ENCODE measurements at regions not wholly inside any gene's neighbourhood (a gene's known extent, or its start where the extent isn't known, plus 50 kb on each side); places are given as distances from the start of the nearest gene placed in this dataset.

DNA sequence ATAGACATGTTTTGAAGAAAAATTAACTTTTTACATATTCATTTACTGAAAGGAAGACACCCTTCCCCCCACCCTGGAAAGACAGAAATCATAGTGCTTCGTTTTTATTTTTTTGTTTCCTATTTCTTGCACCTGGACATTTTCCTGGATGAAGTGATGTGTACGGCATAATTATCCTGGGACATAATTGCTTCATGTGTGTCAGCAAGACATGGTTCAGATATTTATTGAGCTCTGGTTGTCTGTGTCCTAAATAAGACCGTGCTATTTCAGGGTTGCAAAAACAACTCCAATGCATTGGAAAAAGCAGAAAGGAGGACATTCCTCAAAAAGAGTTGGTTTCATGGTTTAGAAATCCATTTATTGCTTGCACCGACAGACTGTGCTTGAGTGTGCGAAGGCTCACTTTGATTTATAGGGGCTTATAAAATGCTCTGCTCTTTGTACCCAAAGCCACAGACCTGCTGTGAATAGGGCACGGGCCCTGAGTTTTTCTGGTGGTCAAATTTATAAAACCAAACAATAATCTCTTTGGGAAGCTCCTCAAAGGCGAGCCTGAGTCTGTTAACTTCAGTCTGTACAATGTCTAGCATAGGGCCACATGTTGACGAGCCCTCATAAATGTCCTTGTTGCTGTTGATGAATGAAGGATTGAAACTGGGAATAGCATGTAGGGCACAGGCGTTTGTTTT is 179.5 kb downstream of the SOX4 start:
- Mint-ChIP-seq H3K9me3 (ENCODE audit: unreplicated experiment) (no peaks in the 10 kb centered on the region), H3K4me1 (ENCODE audit: low read depth, unreplicated experiment) (peaks cover 45% of the 10 kb centered on the region), H3K27ac (ENCODE audit: unreplicated experiment) (peak overlapping the region; percentile 3), H3K27me3 (ENCODE audit: low read depth, unreplicated experiment) (no peaks in the 10 kb centered on the region), H3K36me3 (ENCODE audit: low read depth, unreplicated experiment) (peaks cover 5% of the 10 kb centered on the region), H3K4me3 (ENCODE audit: unreplicated experiment) (no peak overlapping the region)
- no peaks in the 10 kb centered on the region for H3K36me3 ChIP-seq (ENCODE audit: insufficient read depth, low read length)
- no peak overlapping the region for H3K4me2 ChIP-seq (ENCODE audit: low read length)
- FAIRE-seq (no peak), DNase-seq (ENCODE audit: low read depth) (no peak)
- H3K79me2 ChIP-seq (ENCODE audit: insufficient read depth, low read length): peaks cover 28% of the 10 kb centered on the region
- H3K27ac ChIP-seq (ENCODE audit: low read depth, low read length): no peak overlapping the region
- peaks cover 4% of the 10 kb centered on the region for H4K20me1 ChIP-seq (ENCODE audit: insufficient read depth, low read length)
- TF ChIP-seq, protein P1, sequence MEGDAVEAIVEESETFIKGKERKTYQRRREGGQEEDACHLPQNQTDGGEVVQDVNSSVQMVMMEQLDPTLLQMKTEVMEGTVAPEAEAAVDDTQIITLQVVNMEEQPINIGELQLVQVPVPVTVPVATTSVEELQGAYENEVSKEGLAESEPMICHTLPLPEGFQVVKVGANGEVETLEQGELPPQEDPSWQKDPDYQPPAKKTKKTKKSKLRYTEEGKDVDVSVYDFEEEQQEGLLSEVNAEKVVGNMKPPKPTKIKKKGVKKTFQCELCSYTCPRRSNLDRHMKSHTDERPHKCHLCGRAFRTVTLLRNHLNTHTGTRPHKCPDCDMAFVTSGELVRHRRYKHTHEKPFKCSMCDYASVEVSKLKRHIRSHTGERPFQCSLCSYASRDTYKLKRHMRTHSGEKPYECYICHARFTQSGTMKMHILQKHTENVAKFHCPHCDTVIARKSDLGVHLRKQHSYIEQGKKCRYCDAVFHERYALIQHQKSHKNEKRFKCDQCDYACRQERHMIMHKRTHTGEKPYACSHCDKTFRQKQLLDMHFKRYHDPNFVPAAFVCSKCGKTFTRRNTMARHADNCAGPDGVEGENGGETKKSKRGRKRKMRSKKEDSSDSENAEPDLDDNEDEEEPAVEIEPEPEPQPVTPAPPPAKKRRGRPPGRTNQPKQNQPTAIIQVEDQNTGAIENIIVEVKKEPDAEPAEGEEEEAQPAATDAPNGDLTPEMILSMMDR (IDR thresholded peaks at IDR 0.05; ENCODE audit: insufficient read depth, low read depth, low read length): no peak
- TF ChIP-seq EZH2 (IDR thresholded peaks at IDR 0.05; ENCODE audit: insufficient read depth, low read length): no peak
- no peaks in the 10 kb centered on the region for H3K9me3 ChIP-seq (ENCODE audit: insufficient read depth, low read depth, low read length)
- peaks cover 32% of the 10 kb centered on the region for H3K4me1 ChIP-seq (ENCODE audit: insufficient read depth, low read length)
- no peaks in the 10 kb centered on the region for H3K27me3 ChIP-seq (ENCODE audit: insufficient read depth, low read length)
- H2AFZ ChIP-seq (ENCODE audit: low read depth, low read length): no peak overlapping the region
- no peak overlapping the region for H3K9ac ChIP-seq (ENCODE audit: low read length)
- H3K4me3 ChIP-seq (ENCODE audit: insufficient read depth, low read depth, low read length): no peak overlapping the region

DNA sequence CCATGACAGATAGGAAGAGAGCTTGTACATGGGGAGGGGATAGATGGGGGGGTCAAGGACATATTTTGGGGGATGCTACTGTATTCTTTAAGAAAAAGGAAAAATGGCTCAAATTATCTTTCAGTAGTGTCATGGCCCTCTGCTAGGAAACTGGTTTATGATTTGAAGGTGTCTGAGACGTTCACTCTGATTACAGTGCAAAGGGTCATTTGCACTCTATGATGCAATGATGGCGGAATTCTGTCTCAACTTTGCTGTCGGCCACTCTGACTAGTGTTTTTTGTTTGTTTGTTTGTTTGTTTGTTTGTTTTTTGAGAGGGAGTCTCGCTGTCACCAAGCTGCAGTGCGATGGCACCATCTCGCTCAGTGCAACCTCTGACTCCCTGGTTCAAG is 180.0 kb downstream of the SOX4 start:
- Mint-ChIP-seq H3K27ac (ENCODE audit: unreplicated experiment) (no peak overlapping the region), H3K27me3 (ENCODE audit: low read depth, unreplicated experiment) (no peaks in the 10 kb centered on the region), H3K4me1 (ENCODE audit: low read depth, unreplicated experiment) (peaks cover 40% of the 10 kb centered on the region), H3K9me3 (ENCODE audit: unreplicated experiment) (no peaks in the 10 kb centered on the region), H3K36me3 (ENCODE audit: low read depth, unreplicated experiment) (peaks cover 5% of the 10 kb centered on the region), H3K4me3 (ENCODE audit: unreplicated experiment) (no peak overlapping the region)
- DNase-seq (ENCODE audit: low read depth) (no peak), FAIRE-seq (no peak)
- Histone ChIP-seq H3K4me1 (ENCODE audit: insufficient read depth, low read length) (peaks cover 28% of the 10 kb centered on the region), H3K4me2 (ENCODE audit: low read length) (no peak overlapping the region), H3K36me3 (ENCODE audit: insufficient read depth, low read length) (no peaks in the 10 kb centered on the region), H3K79me2 (ENCODE audit: insufficient read depth, low read length) (peaks cover 28% of the 10 kb centered on the region), H4K20me1 (ENCODE audit: insufficient read depth, low read length) (peaks cover 4% of the 10 kb centered on the region), H3K9me3 (ENCODE audit: insufficient read depth, low read depth, low read length) (no peaks in the 10 kb centered on the region), H3K27ac (ENCODE audit: low read depth, low read length) (no peak overlapping the region), H3K4me3 (ENCODE audit: insufficient read depth, low read depth, low read length) (no peak overlapping the region), H2AFZ (ENCODE audit: low read depth, low read length) (no peak overlapping the region), H3K9ac (ENCODE audit: low read length) (no peak overlapping the region), H3K27me3 (ENCODE audit: insufficient read depth, low read length) (no peaks in the 10 kb centered on the region)
- no peak for TF ChIP-seq EZH2 (IDR thresholded peaks at IDR 0.05; ENCODE audit: insufficient read depth, low read length)
- TF ChIP-seq, protein P1 (IDR thresholded peaks at IDR 0.05; ENCODE audit: insufficient read depth, low read depth, low read length): no peak

DNA sequence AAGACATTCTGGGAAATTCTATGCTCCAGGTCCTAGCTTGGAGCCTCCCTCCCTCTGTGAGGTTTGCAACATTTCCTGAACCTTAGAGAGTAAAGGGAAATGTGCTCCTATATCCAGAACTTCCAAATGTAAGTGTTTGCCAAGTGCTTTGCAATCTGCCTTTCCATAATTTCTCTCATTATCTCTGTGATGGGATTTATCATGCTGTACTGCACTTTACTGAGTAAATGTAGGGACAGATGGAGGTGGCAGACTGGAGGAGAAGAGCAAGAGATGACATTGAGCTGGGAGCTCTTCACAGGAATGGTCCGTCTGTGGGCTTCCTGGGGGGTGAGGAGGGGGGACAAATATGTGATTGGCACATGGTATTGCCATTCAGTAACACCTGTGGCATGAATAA is 184.3 kb downstream of the SOX4 start:
- no peaks in the 10 kb centered on the region for H3K36me3 ChIP-seq (ENCODE audit: insufficient read depth, low read length)
- no peak overlapping the region for H3K27ac ChIP-seq (ENCODE audit: low read depth, low read length)
- peaks cover 5% of the 10 kb centered on the region for H3K36me3 Mint-ChIP-seq (ENCODE audit: low read depth, unreplicated experiment)
- no peak overlapping the region for H3K4me3 Mint-ChIP-seq (ENCODE audit: unreplicated experiment)
- H3K4me1 Mint-ChIP-seq (ENCODE audit: low read depth, unreplicated experiment): peaks cover 14% of the 10 kb centered on the region
- H3K4me2 ChIP-seq (ENCODE audit: low read length): no peak overlapping the region
- no peaks in the 10 kb centered on the region for H3K27me3 ChIP-seq (ENCODE audit: insufficient read depth, low read length)
- H3K9me3 Mint-ChIP-seq (ENCODE audit: unreplicated experiment): no peaks in the 10 kb centered on the region
- H3K9ac ChIP-seq (ENCODE audit: low read length): no peak overlapping the region
- peaks cover 4% of the 10 kb centered on the region for H4K20me1 ChIP-seq (ENCODE audit: insufficient read depth, low read length)
- no peaks in the 10 kb centered on the region for H3K9me3 ChIP-seq (ENCODE audit: insufficient read depth, low read depth, low read length)
- peaks cover 16% of the 10 kb centered on the region for H3K79me2 ChIP-seq (ENCODE audit: insufficient read depth, low read length)
- H3K4me3 ChIP-seq (ENCODE audit: insufficient read depth, low read depth, low read length): no peak overlapping the region
- peaks cover 4% of the 10 kb centered on the region for H3K4me1 ChIP-seq (ENCODE audit: insufficient read depth, low read length)
- no peak overlapping the region for H3K27ac Mint-ChIP-seq (ENCODE audit: unreplicated experiment)
- no peaks in the 10 kb centered on the region for H3K27me3 Mint-ChIP-seq (ENCODE audit: low read depth, unreplicated experiment)
- TF ChIP-seq, protein P1 (IDR thresholded peaks at IDR 0.05; ENCODE audit: insufficient read depth, low read depth, low read length): no peak
- TF ChIP-seq EZH2 (IDR thresholded peaks at IDR 0.05; ENCODE audit: insufficient read depth, low read length): no peak
- DNase-seq (ENCODE audit: low read depth) (no peak), FAIRE-seq (no peak)
- H2AFZ ChIP-seq (ENCODE audit: low read depth, low read length): no peak overlapping the region
